HCT116 (cell line): ENCODE measurements at regions not wholly inside any gene's neighbourhood (a gene's known extent, or its start where the extent isn't known, plus 50 kb on each side); places are given as distances from the start of the nearest gene placed in this dataset.

ENCODE experiments used
- ATAC-seq: fragments of 200-7000 bp; cut with Tn5 transposase; 2 replicates; pipeline ENCODE4 v1.9.1; 2020; ENCODE audit warnings: mild to moderate bottlenecking, moderate library complexity
- BruUV-seq: library from RNA; stranded (reverse); fragments of 400-500 nt; replicated peaks from 2 replicates; lab custom pipeline; 2021; lab: Mats Ljungman, UMichigan
- CTCF ChIA-PET: fragments of 300-600 bp; sonication (Branson Sonifier 250); formaldehyde crosslinking; loops from one replicate; lab custom pipeline; 2021; ENCODE audit warnings: antibody characterized with exemption; lab: Charles Lee
- POLR2A ChIA-PET: fragments of 300-600, 350-600 bp; sonication (Branson Sonifier 250); formaldehyde crosslinking; loops from one replicate; lab custom pipeline; 2021; ENCODE audit warnings: antibody characterized with exemption; lab: Charles Lee
- RAD21 ChIA-PET, 2 experiments: fragments of 300-600 bp; sonication (Branson Sonifier 250); formaldehyde crosslinking; loops; one replicate each; lab custom pipeline; 2023; ENCODE audit warnings: low total read pairs in 2 of 2; ENCODE audit not compliant: uncharacterized antibody in 2 of 2, unreplicated experiment in 2 of 2, low non-redundant PET in 1 of 2; lab: Charles Lee
- DNase-seq: peaks from one replicate; pipeline ENCODE4 v3.0.0-alpha.2; 2010; ENCODE audit warnings: low read depth, low spot score
- H2AFZ ChIP-seq: fragments of 200-600 bp; shearing (Covaris generic), sonication (generic); 2 replicates; pipeline ENCODE4 v1.6.1; 2017; ENCODE audit warnings: low read depth, mixed run types, mixed read lengths, antibody characterized with exemption, low read length; ENCODE audit not compliant: poor library complexity, severe bottlenecking
- H3K27ac ChIP-seq: 2 replicates; pipeline ENCODE4 v1.5.1; 2012; ENCODE audit warnings: low read depth, low read length
- H3K27me3 ChIP-seq: fragments of 200-600 bp; sonication (generic); 2 replicates; pipeline ENCODE4 v1.6.1; 2016; ENCODE audit warnings: mixed run types, low read length, mixed read lengths; ENCODE audit not compliant: insufficient read depth
- H3K36me3 ChIP-seq, 2 experiments: fragments of 200-500 bp in 1 of 2; fragments of 200-600 bp in 1 of 2; sonication (Bioruptor generic) in 1 of 2; sonication (generic) in 1 of 2; 2 replicates each; pipeline versions ENCODE4 v1.5.1 to v1.6.1; 2014 to 2016; ENCODE audit warnings: low read length in 2 of 2, inconsistent platforms in 1 of 2, mixed read lengths in 1 of 2, mixed run types in 1 of 2; ENCODE audit not compliant: insufficient read depth in 2 of 2, control insufficient read depth in 1 of 2
- H3K4me1 ChIP-seq, 2 experiments: fragments of 200-600 bp in 1 of 2; sonication (generic) in 1 of 2; 2 replicates each; pipeline versions ENCODE4 v1.5.1 to v1.6.1; 2012 to 2017; ENCODE audit warnings: low read length in 2 of 2, inconsistent platforms in 1 of 2, mild to moderate bottlenecking in 1 of 2, mixed read lengths in 1 of 2, mixed run types in 1 of 2, moderate library complexity in 1 of 2; ENCODE audit not compliant: insufficient read depth in 2 of 2, control insufficient read depth in 1 of 2
- H3K4me2 ChIP-seq: fragments of 200-600 bp; sonication (generic); 2 replicates; pipeline ENCODE4 v1.6.1; 2017; ENCODE audit warnings: mixed run types, low read length, mixed read lengths
- H3K4me3 ChIP-seq, 2 experiments: fragments of 200-600 bp in 1 of 2; sonication (generic) in 1 of 2; replicated peaks in 1 of 2; 2 replicates each; pipeline ENCODE4 v1.5.1; 2011 to 2016; ENCODE audit warnings: low read length in 2 of 2, control low read depth in 1 of 2, low read depth in 1 of 2, mild to moderate bottlenecking in 1 of 2, mixed read lengths in 1 of 2, mixed run types in 1 of 2
- H3K79me2 ChIP-seq: fragments of 200-600 bp; sonication (generic); 2 replicates; pipeline ENCODE4 v1.6.1; 2017; ENCODE audit warnings: mild to moderate bottlenecking, mixed run types, low read length, moderate library complexity, mixed read lengths; ENCODE audit not compliant: insufficient read depth
- H3K9ac ChIP-seq: fragments of 200-600 bp; sonication (generic); 2 replicates; pipeline ENCODE4 v1.6.1; 2016; ENCODE audit warnings: low read length, mixed read lengths
- H3K9me2 ChIP-seq: fragments of 200-600 bp; sonication (generic), shearing (Covaris generic); 2 replicates; pipeline ENCODE4 v1.6.1; 2017; ENCODE audit warnings: mixed run types, mild to moderate bottlenecking, moderate library complexity; ENCODE audit not compliant: insufficient read depth
- H3K9me3 ChIP-seq, 2 experiments: fragments of 200-500 bp in 1 of 2; fragments of 200-600 bp in 1 of 2; sonication (Bioruptor generic) in 1 of 2; sonication (generic) in 1 of 2; 2 replicates each; pipeline ENCODE4 v1.6.1; 2014 to 2017; ENCODE audit warnings: low read length in 2 of 2, mixed read lengths in 2 of 2, inconsistent platforms in 1 of 2, low read depth in 1 of 2, mild to moderate bottlenecking in 1 of 2, mixed run types in 1 of 2, moderate library complexity in 1 of 2; ENCODE audit not compliant: control insufficient read depth in 1 of 2, insufficient read depth in 1 of 2
- H4K20me1 ChIP-seq: fragments of 200-600 bp; sonication (generic), shearing (Covaris generic); 2 replicates; pipeline ENCODE4 v1.6.1; 2017; ENCODE audit warnings: mixed run types, mild to moderate bottlenecking, moderate library complexity; ENCODE audit not compliant: insufficient read depth
- CBX3 ChIP-seq: IDR thresholded peaks from 2 replicates; pipeline ENCODE4 v1.6.1; 2012; ENCODE audit warnings: low read depth
- CTCF ChIP-seq, 3 experiments: fragments of 200-600 bp in 1 of 3; sonication (generic) in 1 of 3; IDR thresholded peaks in 2 of 3; conservative IDR thresholded peaks in 1 of 3; 2 replicates each; pipeline ENCODE4 v1.5.1; 2012 to 2017; ENCODE audit warnings: low read depth in 2 of 3, low read length in 2 of 3, antibody characterized with exemption in 1 of 3, borderline replicate concordance in 1 of 3, control low read depth in 1 of 3, mild to moderate bottlenecking in 1 of 3, mixed read lengths in 1 of 3, mixed run types in 1 of 3, moderate library complexity in 1 of 3; ENCODE audit not compliant: insufficient read depth in 1 of 3
- EGR1 ChIP-seq: IDR thresholded peaks from 2 replicates; pipeline ENCODE4 v1.6.1; 2012; ENCODE audit warnings: low read depth
- ELF1 ChIP-seq: IDR thresholded peaks from 2 replicates; pipeline ENCODE4 v1.6.1; 2012; ENCODE audit warnings: low read depth, borderline replicate concordance
- EZH2 ChIP-seq: fragments of 200-600 bp; sonication (generic); IDR thresholded peaks from 2 replicates; pipeline ENCODE4 v1.6.1; 2017; ENCODE audit warnings: antibody characterized with exemption, mixed run types
- EZH2phosphoT487 ChIP-seq: fragments of 200-600 bp; IDR thresholded peaks from 2 replicates; pipeline ENCODE4 v1.6.1; 2018; ENCODE audit warnings: antibody characterized with exemption, borderline replicate concordance
- FOSL1 ChIP-seq: IDR thresholded peaks from 2 replicates; pipeline ENCODE4 v1.6.1; 2012; ENCODE audit warnings: low read depth
- POLR2AphosphoS5 ChIP-seq: IDR thresholded peaks from 2 replicates; pipeline ENCODE4 v1.6.1; 2011; ENCODE audit warnings: mild to moderate bottlenecking, low read depth, low read length, moderate library complexity
- RAD21 ChIP-seq: IDR thresholded peaks from 2 replicates; pipeline ENCODE4 v1.6.1; 2012; ENCODE audit warnings: low read depth, mild to moderate bottlenecking
- REST ChIP-seq: IDR thresholded peaks from 2 replicates; pipeline ENCODE4 v1.6.1; 2012; ENCODE audit warnings: low read depth
- SIN3A ChIP-seq: IDR thresholded peaks from 2 replicates; pipeline ENCODE4 v1.6.1; 2012; ENCODE audit warnings: low read depth
- SP1 ChIP-seq: IDR thresholded peaks from 2 replicates; pipeline ENCODE4 v1.6.1; 2012; ENCODE audit warnings: low read depth
- SRF ChIP-seq: IDR thresholded peaks from 2 replicates; pipeline ENCODE4 v1.6.1; 2012; ENCODE audit warnings: low read depth
- YY1 ChIP-seq: IDR thresholded peaks from 2 replicates; pipeline ENCODE4 v1.6.1; 2011; ENCODE audit warnings: low read length, low read depth, moderate library complexity, mild to moderate bottlenecking; ENCODE audit not compliant: insufficient replicate concordance; ENCODE audit errors: extremely low read depth
- ZBTB33 ChIP-seq: IDR thresholded peaks from 2 replicates; pipeline ENCODE4 v1.6.1; 2011; ENCODE audit warnings: mild to moderate bottlenecking, low read length, moderate library complexity; ENCODE audit not compliant: insufficient replicate concordance; ENCODE audit errors: extremely low read depth
- ZFX ChIP-seq: fragments of 450-650 bp; IDR thresholded peaks from 2 replicates; pipeline ENCODE4 v1.6.1; 2017
- intact Hi-C: fragments of 100-400 bp; cut with micrococcal nuclease; formaldehyde crosslinking; loops from 2 replicates; pipeline ENCODE4 v1.10.0; 2022
- TF ChIP-seq, protein P1 (sequence below): IDR thresholded peaks from 2 replicates; pipeline ENCODE4 v1.6.1; 2012

DNA sequence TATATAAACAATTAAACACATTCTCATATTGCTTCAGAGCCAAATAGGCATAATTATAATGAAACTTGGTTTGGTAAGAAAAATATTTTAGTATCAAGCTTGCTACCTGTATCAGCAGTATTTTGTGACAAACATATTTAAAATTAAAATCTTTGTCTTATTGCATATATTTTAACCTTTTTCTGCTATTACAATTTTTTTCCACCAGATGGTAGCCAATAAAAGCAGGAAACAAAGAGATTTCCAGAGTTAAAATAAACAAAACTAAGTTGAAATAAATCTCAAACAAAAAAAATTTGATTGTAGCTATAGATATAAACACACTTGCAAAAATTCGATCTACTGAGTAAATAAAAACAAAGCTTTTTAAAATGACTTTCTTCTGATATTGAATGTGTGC, 491.3 kb upstream of the GJE1 start:
- no peaks in the 10 kb centered on the region for H3K27me3 ChIP-seq
- DNase-seq (no peak), ATAC-seq (no peak)
- no peaks in the 10 kb centered on the region for H3K36me3 ChIP-seq
- no peak for TF ChIP-seq YY1
- peak in 2 of 3 experiments; percentile 8 to 23; a peak in 2 of 6 replicates for TF ChIP-seq CTCF (IDR thresholded peaks at IDR 0.05 in 2 of 3, conservative IDR thresholded peaks at IDR 0.05 in 1 of 3; ENCODE audit: borderline replicate concordance in 1 of 3, insufficient read depth in 1 of 3, low read depth in 2 of 3, low read length in 2 of 3)
- no peak for TF ChIP-seq REST
- no peak for TF ChIP-seq EGR1
- TF ChIP-seq ELF1: no peak
- no peak for TF ChIP-seq ZFX
- no peak for TF ChIP-seq SIN3A
- TF ChIP-seq, protein P1, sequence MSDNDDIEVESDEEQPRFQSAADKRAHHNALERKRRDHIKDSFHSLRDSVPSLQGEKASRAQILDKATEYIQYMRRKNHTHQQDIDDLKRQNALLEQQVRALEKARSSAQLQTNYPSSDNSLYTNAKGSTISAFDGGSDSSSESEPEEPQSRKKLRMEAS: no peak
- TF ChIP-seq FOSL1: no peak
- TF ChIP-seq EZH2: no peak
- TF ChIP-seq CBX3: no peak
- TF ChIP-seq RAD21: peak; percentile 41; the same call in 1 of the 2 replicates
- no peak for TF ChIP-seq ZBTB33
- TF ChIP-seq POLR2AphosphoS5: no peak
- TF ChIP-seq SP1: no peak
- TF ChIP-seq SRF: no peak
- TF ChIP-seq EZH2phosphoT487: no peak
- BruUV-seq: no TSS peak
- RAD21 ChIA-PET: no interaction called here
- no peak overlapping the region for H3K27ac ChIP-seq
- no peak overlapping the region for H3K4me2 ChIP-seq
- no peak overlapping the region for H2AFZ ChIP-seq
- POLR2A ChIA-PET: no interaction called here
- no peaks in the 10 kb centered on the region for H3K9me3 ChIP-seq
- CTCF ChIA-PET: interaction anchor here (1.0 kb wide), 1 partner anchor 34 kb away, joined by 7 read pairs; no protein-coding TSS in a partner anchor
- H3K9ac ChIP-seq: no peak overlapping the region
- no peak overlapping the region for H3K4me3 ChIP-seq
- no peaks in the 10 kb centered on the region for H4K20me1 ChIP-seq
- intact Hi-C loops: no loop called here
- H3K79me2 ChIP-seq: no peaks in the 10 kb centered on the region
- H3K4me1 ChIP-seq: no peaks in the 10 kb centered on the region
- no peaks in the 10 kb centered on the region for H3K9me2 ChIP-seq
